ENCODE measurements at regions not wholly inside any gene's neighbourhood (a gene's known extent, or its start where the extent isn't known, plus 50 kb on each side); places are given as distances from the start of the nearest gene placed in this dataset.

GRCh38 chr16:86899151-86899550 is 320.8 kb downstream of the FOXL1 start:
- WGBS, result 82% methylated on average over 6 of the region's 6 CpGs
- H3K9me3 ChIP-seq (ENCODE audit: control insufficient read depth in 4 of 4, low read length in 3 of 4), result no peaks in the 10 kb centered on the region
- no peak overlapping the region for H3K4me3 ChIP-seq (ENCODE audit: low read depth in 1 of 3, low read length in 3 of 3)
- H3K36me3 ChIP-seq (ENCODE audit: control insufficient read depth in 4 of 4, insufficient read depth in 3 of 4, low read depth in 1 of 4, low read length in 3 of 4), result no peaks in the 10 kb centered on the region
- H3K4me1 ChIP-seq (ENCODE audit: control insufficient read depth in 4 of 4, insufficient read depth in 4 of 4, low read length in 3 of 4), result no peaks in the 10 kb centered on the region
- DNase-seq (ENCODE audit: low spot score), result no peak
- no peak overlapping the region for H3K27ac ChIP-seq (ENCODE audit: low read depth in 1 of 2, low read length in 2 of 2)
- TF ChIP-seq ZBTB33 (IDR thresholded peaks at IDR 0.05), result no peak
- TF ChIP-seq RXRA (IDR thresholded peaks at IDR 0.05), result no peak
- no peak for TF ChIP-seq GABPA (IDR thresholded peaks at IDR 0.05 in 1 of 2, conservative IDR thresholded peaks at IDR 0.05 in 1 of 2)
- no peak for TF ChIP-seq NR2F2 (IDR thresholded peaks at IDR 0.05)
- no peak for TF ChIP-seq RAD21 (IDR thresholded peaks at IDR 0.05)
- no peak for TF ChIP-seq FOXA2 (IDR thresholded peaks at IDR 0.05)
- TF ChIP-seq, protein P1, sequence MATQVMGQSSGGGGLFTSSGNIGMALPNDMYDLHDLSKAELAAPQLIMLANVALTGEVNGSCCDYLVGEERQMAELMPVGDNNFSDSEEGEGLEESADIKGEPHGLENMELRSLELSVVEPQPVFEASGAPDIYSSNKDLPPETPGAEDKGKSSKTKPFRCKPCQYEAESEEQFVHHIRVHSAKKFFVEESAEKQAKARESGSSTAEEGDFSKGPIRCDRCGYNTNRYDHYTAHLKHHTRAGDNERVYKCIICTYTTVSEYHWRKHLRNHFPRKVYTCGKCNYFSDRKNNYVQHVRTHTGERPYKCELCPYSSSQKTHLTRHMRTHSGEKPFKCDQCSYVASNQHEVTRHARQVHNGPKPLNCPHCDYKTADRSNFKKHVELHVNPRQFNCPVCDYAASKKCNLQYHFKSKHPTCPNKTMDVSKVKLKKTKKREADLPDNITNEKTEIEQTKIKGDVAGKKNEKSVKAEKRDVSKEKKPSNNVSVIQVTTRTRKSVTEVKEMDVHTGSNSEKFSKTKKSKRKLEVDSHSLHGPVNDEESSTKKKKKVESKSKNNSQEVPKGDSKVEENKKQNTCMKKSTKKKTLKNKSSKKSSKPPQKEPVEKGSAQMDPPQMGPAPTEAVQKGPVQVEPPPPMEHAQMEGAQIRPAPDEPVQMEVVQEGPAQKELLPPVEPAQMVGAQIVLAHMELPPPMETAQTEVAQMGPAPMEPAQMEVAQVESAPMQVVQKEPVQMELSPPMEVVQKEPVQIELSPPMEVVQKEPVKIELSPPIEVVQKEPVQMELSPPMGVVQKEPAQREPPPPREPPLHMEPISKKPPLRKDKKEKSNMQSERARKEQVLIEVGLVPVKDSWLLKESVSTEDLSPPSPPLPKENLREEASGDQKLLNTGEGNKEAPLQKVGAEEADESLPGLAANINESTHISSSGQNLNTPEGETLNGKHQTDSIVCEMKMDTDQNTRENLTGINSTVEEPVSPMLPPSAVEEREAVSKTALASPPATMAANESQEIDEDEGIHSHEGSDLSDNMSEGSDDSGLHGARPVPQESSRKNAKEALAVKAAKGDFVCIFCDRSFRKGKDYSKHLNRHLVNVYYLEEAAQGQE (IDR thresholded peaks at IDR 0.05), result no peak
- TF ChIP-seq SP1 (IDR thresholded peaks at IDR 0.05), result no peak
- no peak for TF ChIP-seq HNF4A (conservative IDR thresholded peaks at IDR 0.05)
- TF ChIP-seq FOXA1 (IDR thresholded peaks at IDR 0.05), result no peak
- TF ChIP-seq JUND (IDR thresholded peaks at IDR 0.05), result no peak
- TF ChIP-seq YY1 (IDR thresholded peaks at IDR 0.05), result no peak
- no peak for TF ChIP-seq HNF4G (IDR thresholded peaks at IDR 0.05)
- no peak for TF ChIP-seq TAF1 (conservative IDR thresholded peaks at IDR 0.05)
- TF ChIP-seq MAX (IDR thresholded peaks at IDR 0.05), result no peak
- no peak for TF ChIP-seq ATF3 (IDR thresholded peaks at IDR 0.05)
- no peak for TF ChIP-seq EGR1 (IDR thresholded peaks at IDR 0.05; ENCODE audit: low read depth in 2 of 2)
- TF ChIP-seq CTCF (IDR thresholded peaks at IDR 0.05; ENCODE audit: low read depth, low read length, missing input control), result no peak
- H3K9ac ChIP-seq (ENCODE audit: low read depth in 1 of 2, low read length in 2 of 2), result no peak overlapping the region
- H3K27me3 ChIP-seq (ENCODE audit: control insufficient read depth in 4 of 4, insufficient read depth in 4 of 4, low read length in 3 of 4), result peaks cover 0 to 3% (median under 1%) of the 10 kb centered on the region in 4 donors

Data from liver (tissue), 8 donors.